GM21381 (cell line): ENCODE measurements at regions not wholly inside any gene's neighbourhood (a gene's known extent, or its start where the extent isn't known, plus 50 kb on each side); places are given as distances from the start of the nearest gene placed in this dataset.
"Not testable (repeated sequence)": the region's sequence is repeated elsewhere in the genome, so short reads cannot be mapped to it uniquely, and the experiment has no call there.

Experiments used
- ATAC-seq: cut with Tn5 transposase; IDR thresholded peaks from one replicate; pipeline ENCODE4 v1.9.1; 2021; ENCODE audit warnings: mild to moderate bottlenecking, moderate library complexity; ENCODE audit not compliant: unreplicated experiment

- no peak for ATAC-seq
Measured at GRCh38 chr12:131386781-131387180, 324.1 kb upstream of the SFSWAP start.

GRCh38 chr12:131387281-131388163 lies 323.4 kb upstream of the SFSWAP start:
- no peak for ATAC-seq

DNA sequence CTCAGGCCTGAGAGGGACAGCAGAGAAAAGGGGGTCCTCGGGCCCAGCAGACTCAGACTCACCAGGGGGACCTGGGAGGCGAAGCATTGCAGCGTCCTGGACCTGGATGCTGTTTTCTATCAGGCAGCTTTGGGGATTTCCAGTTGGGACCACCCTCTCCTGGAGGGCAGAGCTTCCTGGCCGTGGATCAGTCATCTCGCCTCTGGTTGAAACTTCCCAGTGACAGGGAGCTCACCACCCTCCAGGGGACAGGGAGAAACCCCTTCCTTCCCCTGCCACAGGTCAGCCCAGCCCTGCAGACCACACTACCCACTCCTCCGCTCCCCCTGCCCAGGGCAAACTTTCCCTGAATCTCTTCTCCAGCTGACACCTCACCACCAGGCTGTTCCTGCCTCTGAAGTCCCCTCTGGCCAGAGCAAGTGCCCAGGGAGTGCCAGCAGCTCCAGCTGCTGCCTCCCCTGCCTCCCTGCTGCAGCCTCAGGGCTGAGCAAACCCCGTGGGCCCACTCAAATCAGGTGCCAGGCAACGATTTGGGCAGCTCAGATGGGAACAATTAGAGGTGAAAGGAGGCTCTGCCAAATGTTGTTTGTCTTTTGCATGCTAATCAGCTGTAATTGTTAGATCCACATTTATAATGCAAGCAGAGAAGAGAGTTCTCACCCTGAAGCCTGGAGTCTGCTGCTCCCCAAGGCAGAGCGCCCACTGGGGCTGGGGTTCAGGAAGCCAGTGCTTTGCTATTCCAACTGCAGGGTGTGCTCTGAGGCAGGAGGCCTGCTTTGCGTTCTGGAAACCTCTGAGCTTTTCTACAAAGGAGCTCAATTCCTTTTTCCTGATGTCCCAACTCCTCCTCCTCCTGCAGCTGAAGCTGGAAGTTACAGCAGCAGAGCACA lies 322.5 kb upstream of the SFSWAP start:
- not testable (repeated sequence) for ATAC-seq

DNA sequence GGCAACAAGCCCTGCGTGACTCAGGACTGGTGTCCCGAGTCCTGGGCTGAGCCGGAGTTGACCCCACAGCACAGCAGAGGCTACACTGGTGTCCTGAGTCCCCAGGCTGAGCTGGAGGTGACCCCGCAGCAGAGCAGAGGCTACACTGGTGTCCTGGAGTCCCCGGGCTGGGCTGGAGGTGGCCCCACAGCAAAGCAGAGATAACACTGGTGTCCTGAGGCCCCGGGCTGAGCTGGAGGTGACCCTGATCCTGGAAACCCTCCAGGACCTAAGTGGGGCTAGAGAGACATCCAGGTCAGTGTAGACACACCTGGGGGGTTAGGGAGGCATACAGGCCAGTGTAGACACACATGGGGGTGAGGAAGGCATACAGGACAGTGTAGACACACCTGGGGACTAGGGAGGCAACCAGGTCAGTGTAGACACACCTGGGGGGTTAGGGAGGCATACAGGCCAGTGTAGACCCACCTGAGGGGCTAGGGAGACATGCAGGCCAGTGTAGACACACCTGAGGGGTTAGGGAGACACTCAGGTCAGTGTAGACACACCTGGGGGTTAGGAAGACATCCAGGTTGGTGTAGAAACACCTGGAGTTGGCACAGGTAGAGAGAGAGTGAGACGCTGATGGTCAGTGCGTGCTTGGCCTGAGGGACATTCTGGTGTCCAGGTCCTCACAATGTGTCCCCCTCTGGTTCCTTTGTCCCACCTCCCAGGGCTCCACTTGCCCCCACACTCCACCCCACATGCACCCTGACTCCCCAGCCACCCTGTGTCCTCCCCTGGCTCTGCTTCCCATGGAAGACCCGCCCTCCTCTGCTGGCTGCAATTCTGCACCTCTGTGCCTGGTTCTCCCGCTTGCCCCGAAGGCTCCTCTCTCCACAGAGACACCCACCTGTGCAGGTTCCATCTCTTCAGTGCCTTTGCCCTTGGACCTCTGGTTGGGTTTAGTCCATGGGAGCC lies 321.6 kb upstream of the SFSWAP start:
- ATAC-seq, result no peak

GRCh38 chr12:131390412-131391334 lies 320.2 kb upstream of the SFSWAP start:
- ATAC-seq, result no peak

GRCh38 chr12:131391399-131391798 lies 319.5 kb upstream of the SFSWAP start:
- no peak for ATAC-seq

DNA sequence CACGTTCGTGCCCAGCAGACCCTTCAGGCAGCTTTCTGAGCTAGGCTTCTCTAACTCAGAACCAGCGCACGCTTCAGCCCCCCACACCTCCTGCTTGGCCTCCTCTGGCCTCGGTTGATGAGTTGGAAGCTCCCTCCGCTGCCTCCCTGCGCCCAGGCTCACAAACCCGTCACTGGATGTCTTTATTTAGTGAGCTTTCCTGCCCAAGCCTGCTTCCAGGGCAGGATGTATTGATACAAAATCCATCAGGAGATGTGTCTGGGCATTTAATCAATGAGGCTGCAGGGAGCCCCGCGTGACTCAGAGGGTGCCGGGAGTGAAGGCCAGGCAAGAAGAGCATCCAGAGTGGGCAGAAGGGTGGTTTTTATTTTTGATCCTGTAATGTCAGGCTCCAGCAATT lies 316.1 kb upstream of the SFSWAP start:
- ATAC-seq, result not testable (repeated sequence)

GRCh38 chr12:131395209-131395684 lies 315.6 kb upstream of the SFSWAP start:
- not testable (repeated sequence) for ATAC-seq

- no peak for ATAC-seq
Measured at GRCh38 chr12:131395971-131396573, 314.8 kb upstream of the SFSWAP start.

DNA sequence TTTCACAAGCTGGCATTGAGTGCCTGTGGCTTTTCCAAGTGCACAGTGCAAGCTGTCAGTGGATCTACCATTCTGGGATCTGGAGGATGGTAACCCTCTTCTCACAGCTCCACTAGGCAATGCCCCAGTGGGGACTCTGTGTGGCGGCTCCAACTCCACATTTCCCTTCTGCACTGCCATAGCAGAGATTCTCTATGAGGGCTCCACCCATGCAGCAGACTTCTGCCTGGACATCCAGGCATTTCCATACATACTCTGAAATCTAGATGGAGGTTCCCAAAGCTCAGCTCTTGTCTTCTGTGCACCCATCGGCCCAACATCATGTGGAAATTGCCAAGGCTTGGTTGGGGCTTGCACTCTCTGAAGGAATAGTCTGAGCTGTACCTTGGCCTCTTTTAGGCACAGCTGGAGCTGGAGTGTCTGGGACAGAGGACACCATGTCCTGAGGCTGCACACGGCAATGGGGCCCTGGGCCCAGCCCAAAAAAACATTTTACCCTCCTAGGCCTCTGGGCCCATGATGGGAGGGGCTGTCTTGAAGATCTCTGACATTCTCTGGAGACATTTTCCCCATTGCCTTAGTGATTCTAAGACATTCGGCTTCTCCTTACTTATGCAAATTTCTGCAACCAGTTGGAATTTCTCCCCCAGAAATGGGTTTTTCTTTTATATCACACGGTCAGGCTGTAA lies 313.3 kb upstream of the SFSWAP start:
- no peak for ATAC-seq

- ATAC-seq, result no peak
Measured at GRCh38 chr12:131399000-131399399, 311.9 kb upstream of the SFSWAP start.

DNA sequence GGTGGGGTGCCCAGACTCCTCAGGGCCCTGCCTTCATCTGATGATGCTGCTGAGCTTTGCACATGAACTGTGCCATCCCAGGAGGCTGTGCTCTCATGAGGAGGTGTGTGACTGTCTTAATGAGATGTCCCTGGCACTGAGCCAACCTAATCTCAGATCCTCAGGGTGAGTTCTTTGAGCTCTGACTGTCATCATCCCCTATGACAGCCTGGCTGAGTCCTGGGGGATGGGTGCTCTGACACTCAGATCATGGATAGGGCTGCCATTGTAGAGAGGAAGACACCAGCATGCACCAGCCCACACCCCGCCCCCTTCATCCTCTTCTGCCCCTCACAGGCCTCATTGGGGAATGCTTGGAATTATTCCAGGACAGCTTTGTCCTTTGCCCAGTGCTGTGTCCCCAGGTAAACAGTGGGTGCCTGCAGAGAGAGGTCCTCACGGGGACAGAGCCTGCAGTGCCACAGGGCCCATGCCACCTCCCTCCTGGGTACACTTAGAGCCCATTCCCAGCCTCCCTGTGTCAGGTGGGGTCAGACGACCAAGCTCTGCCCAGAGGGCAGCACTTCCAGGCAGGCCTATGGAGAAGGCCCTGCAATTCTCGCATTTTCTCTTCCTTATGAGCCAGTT lies 310.1 kb upstream of the SFSWAP start:
- not testable (repeated sequence) for ATAC-seq

DNA sequence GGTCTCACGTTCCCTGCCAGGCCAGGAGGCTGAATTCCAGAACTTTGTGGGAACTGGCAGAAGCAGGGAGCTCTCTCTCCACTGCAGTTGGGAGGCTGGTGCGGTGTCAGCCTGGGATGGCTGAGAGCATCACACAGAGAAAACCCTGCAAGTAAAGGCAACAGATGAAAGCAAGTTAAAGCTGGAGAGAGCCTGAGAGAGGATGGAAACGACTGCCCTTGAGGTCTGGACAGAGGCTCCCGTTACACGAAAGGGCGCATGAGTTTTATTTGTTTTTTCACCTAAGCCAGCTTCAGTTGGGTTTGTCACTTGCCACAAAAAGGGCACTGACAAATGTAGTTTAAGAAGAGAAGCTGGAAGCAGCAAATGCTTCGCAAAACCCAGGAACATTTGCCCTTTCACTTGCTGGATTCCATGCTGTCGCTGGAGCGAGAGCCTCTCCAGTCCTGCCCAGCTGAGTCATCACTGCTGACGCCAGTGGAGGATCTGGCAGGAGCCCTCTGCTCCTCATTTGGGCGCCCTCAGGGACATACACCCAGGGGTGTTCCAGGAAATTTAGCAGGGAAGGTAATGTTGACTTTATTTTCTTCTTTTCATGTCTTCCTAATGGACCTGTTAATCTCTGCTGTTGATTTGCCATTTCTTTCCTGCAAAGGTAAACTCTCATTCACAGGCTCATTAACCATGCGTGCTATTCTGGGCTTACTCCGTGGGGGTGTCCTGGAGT lies 308.8 kb upstream of the SFSWAP start:
- ATAC-seq, result not testable (repeated sequence)

DNA sequence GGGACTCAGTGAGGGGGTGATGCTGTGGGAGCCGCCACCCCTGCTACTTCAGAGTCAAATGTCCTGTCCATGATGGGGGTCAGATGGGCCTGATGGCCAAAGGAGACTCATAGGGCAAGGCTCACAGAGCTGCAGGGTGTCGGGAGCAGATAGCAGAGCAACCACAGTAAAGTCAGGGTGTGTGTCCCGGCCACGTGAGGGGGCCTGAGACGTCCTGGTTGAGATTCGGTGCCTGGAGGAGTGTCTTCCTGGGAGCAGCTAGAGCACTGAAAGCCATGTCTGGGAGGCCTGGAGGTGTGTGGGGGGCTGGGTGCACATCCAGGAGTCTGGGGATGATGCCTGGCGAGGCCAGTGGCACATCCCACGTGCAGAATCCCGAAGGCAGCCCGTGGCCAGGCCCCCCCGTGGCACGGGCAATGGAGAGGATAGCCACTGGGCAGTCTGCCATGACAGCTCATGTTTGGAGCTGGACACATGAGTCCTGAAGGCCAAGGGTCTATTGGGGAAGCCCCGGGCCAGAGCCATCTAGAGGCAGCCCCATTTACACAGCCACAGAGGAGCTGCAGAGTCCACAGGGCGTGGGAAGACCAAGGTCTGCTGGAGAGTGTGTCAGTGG lies 308.0 kb upstream of the SFSWAP start:
- ATAC-seq, result no peak

DNA sequence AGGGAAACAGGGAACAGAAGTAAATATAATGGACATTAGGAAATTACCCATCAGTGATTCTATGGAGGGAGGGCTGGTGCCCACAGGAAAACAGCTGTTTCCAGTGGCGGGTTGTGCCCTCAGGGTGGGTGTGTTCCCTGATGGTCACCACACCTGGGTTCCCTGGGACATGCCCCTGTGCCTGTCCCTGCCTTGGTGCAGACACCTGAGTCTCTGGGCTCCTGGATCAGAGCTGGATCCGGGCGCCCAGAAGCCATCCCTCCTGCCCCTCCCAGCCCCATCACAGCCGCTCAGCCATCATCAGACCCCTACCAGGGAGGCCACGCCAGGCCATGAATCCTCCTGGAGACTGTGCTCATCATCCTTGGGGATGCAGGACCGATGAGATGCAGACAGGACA lies 307.2 kb upstream of the SFSWAP start:
- no peak for ATAC-seq

DNA sequence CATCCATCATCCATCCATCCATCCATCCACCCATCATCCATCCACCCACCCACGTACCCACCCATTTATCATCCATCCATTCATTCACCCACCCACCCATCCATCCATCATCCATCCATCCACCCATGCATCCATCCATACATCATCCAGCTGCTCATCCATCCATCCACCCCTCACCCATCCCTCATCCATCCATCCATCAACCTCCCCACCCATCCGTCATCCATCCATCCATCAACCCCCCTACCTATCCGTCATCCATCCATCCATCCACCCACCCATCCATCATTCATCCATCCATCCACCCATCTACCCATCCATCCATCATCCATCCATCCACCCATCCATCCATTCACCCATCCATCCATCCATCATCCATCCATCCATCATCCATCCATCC lies 306.2 kb upstream of the SFSWAP start:
- no peak for ATAC-seq
